A673 (cell line): ENCODE measurements at regions not wholly inside any gene's neighbourhood (a gene's known extent, or its start where the extent isn't known, plus 50 kb on each side); places are given as distances from the start of the nearest gene placed in this dataset.

ENCODE experiments used
- CTCF ChIP-seq: fragments of 300-800, 200-600 bp; sonication (generic); conservative IDR thresholded peaks from 2 replicates; pipeline ENCODE4 v1.5.1; 2017; ENCODE audit warnings: low read depth, mild to moderate bottlenecking, antibody characterized with exemption, low read length, moderate library complexity, mixed read lengths
- EZH2 ChIP-seq: fragments of 200-600 bp; sonication (generic); IDR thresholded peaks from 2 replicates; pipeline ENCODE4 v1.6.1; 2017; ENCODE audit warnings: borderline replicate concordance, low read depth, mild to moderate bottlenecking, mixed read lengths, antibody characterized with exemption, low read length; ENCODE audit not compliant: poor library complexity, severe bottlenecking

GRCh38 chr14:54310851-54311228, 86.0 kb upstream of the CDKN3 start:
- TF ChIP-seq CTCF (no peak), EZH2 (no peak)
